Stomach smooth muscle (tissue), 2 donors: ENCODE measurements at regions not wholly inside any gene's neighbourhood (a gene's known extent, or its start where the extent isn't known, plus 50 kb on each side); places are given as distances from the start of the nearest gene placed in this dataset.

ENCODE experiments used
- H3K27ac ChIP-seq: one replicate; pipeline ENCODE4 v1.7.0; 2013; ENCODE audit warnings: mild to moderate bottlenecking, low read length, inconsistent platforms
- H3K27me3 ChIP-seq, 2 donors: one replicate each; pipeline ENCODE4 v1.7.0; 2013; ENCODE audit warnings: low read length in 2 of 2; ENCODE audit not compliant: insufficient read depth in 2 of 2, control insufficient read depth in 1 of 2
- H3K36me3 ChIP-seq, 2 donors: one replicate each; pipeline ENCODE4 v1.7.0; 2013; ENCODE audit warnings: low read length in 2 of 2; ENCODE audit not compliant: control insufficient read depth in 2 of 2, insufficient read depth in 2 of 2
- H3K4me1 ChIP-seq: one replicate; pipeline ENCODE4 v1.7.0; 2013; ENCODE audit warnings: low read length; ENCODE audit not compliant: control insufficient read depth, insufficient read depth
- H3K4me3 ChIP-seq, 2 donors: one replicate each; pipeline ENCODE4 v1.7.0; 2013; ENCODE audit warnings: low read length in 2 of 2
- H3K9ac ChIP-seq, 2 donors: one replicate each; pipeline ENCODE4 v1.7.0; 2013; ENCODE audit warnings: low read length in 2 of 2, mild to moderate bottlenecking in 1 of 2
- H3K9me3 ChIP-seq, 2 donors: one replicate each; pipeline ENCODE4 v1.7.0; 2013; ENCODE audit warnings: low read length in 2 of 2; ENCODE audit not compliant: control insufficient read depth in 2 of 2
- donor health status: healthy.
- donor health status: Pancreatic carcinoma.

- H3K9me3 ChIP-seq: peaks cover 3% of the 10 kb centered on the region in 2 donors
- H3K36me3 ChIP-seq: no peaks in the 10 kb centered on the region
- H3K4me1 ChIP-seq: no peaks in the 10 kb centered on the region
- H3K27me3 ChIP-seq: no peaks in the 10 kb centered on the region
- no peak overlapping the region for H3K4me3 ChIP-seq
- H3K27ac ChIP-seq: no peak overlapping the region
- no peak overlapping the region for H3K9ac ChIP-seq
Measured at GRCh38 chr22:44373234-44373633, 60.5 kb upstream of the SHISAL1 start.

GRCh38 chr22:44372611-44373010, 59.9 kb upstream of the SHISAL1 start:
- H3K27me3 ChIP-seq: no peaks in the 10 kb centered on the region
- no peak overlapping the region for H3K27ac ChIP-seq
- H3K4me3 ChIP-seq: no peak overlapping the region
- H3K9ac ChIP-seq: no peak overlapping the region
- H3K36me3 ChIP-seq: no peaks in the 10 kb centered on the region
- H3K9me3 ChIP-seq: peaks cover 0 to 3% of the 10 kb centered on the region in 2 donors
- H3K4me1 ChIP-seq: no peaks in the 10 kb centered on the region

- H3K27ac ChIP-seq: no peak overlapping the region
- H3K4me3 ChIP-seq: no peak overlapping the region
- H3K4me1 ChIP-seq: no peaks in the 10 kb centered on the region
- H3K9me3 ChIP-seq: peaks cover 0 to 3% of the 10 kb centered on the region in 2 donors
- H3K27me3 ChIP-seq: no peaks in the 10 kb centered on the region
- H3K9ac ChIP-seq: no peak overlapping the region
- no peaks in the 10 kb centered on the region for H3K36me3 ChIP-seq
Measured at GRCh38 chr22:44371741-44372525, 59.2 kb upstream of the SHISAL1 start.

GRCh38 chr22:44369916-44370801, 57.4 kb upstream of the SHISAL1 start:
- H3K9ac ChIP-seq: no peak overlapping the region
- H3K27me3 ChIP-seq: no peaks in the 10 kb centered on the region
- no peaks in the 10 kb centered on the region for H3K4me1 ChIP-seq
- H3K36me3 ChIP-seq: no peaks in the 10 kb centered on the region
- H3K4me3 ChIP-seq: no peak overlapping the region
- H3K9me3 ChIP-seq: no peaks in the 10 kb centered on the region
- no peak overlapping the region for H3K27ac ChIP-seq

DNA sequence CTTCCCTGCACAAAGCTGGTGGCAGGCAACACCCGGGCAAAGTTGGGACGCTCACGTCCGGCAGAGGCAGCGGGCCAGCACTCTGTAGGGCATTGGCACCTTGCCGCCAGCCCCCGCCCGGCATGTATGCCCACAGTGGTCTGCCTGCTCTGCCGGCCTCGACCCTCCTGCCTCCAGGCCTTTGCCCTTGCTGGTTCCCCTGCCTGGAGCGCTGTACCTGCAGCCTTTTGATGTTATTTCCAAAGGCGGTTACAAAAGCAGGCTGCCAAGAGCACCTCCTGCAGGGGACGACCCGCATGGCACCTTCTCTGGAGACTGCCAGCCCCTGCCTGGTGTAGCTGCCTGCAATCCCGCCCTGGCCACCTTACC, 56.5 kb upstream of the SHISAL1 start:
- H3K27ac ChIP-seq: no peak overlapping the region
- no peaks in the 10 kb centered on the region for H3K27me3 ChIP-seq
- no peaks in the 10 kb centered on the region for H3K9me3 ChIP-seq
- H3K4me3 ChIP-seq: no peak overlapping the region
- H3K36me3 ChIP-seq: no peaks in the 10 kb centered on the region
- peaks cover 4% of the 10 kb centered on the region for H3K4me1 ChIP-seq
- H3K9ac ChIP-seq: no peak overlapping the region

- Histone ChIP-seq H3K4me3 (no peak overlapping the region), H3K9me3 (no peaks in the 10 kb centered on the region), H3K9ac (no peak overlapping the region), H3K27me3 (no peaks in the 10 kb centered on the region), H3K27ac (no peak overlapping the region), H3K36me3 (no peaks in the 10 kb centered on the region), H3K4me1 (peaks cover 9% of the 10 kb centered on the region)
Measured at GRCh38 chr22:44368611-44369292, 56.0 kb upstream of the SHISAL1 start.

DNA sequence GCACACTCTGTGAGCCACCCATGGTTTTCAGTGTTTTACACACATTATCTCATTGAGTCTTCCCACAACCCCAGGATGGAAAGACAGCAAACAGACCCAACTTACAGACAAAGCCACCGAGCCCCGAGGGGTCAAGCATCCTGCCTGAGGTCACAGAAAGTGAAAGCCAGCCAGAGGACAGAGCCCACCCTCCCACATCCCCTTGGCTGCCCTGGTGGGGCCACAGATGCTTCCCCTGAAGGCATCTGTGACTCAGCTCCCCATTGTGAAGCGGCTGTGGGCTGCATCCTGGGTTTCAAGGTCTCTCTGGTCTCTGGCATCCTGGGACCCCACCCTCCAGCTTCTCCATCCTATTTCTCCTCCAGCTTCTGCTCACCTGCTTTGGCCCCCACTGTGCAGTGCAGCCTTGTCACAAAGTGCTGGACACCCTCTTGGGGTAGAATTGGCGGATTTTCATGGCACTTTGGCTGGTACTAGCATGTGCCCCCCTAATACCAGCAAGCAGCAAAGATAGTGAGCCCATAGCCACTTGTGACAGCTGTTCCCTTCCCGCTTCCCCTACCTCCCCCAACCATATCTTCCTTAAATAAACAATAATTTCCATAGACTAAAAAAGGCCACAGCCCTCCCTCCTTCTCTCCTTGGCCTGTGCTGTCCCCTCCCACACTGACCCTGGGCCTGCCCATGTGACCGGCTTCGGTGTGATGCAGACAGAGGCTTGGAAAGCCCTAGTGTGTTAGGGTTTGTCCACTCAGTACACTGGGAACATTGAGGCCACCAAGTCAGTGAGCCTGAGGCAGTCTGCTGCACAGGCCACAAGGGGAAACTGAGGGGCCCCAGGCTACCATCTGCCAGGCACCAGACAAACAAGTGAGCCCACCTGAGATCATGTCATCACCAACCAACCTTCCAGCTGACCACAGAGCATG, 53.9 kb upstream of the SHISAL1 start:
- Histone ChIP-seq H3K36me3 (no peaks in the 10 kb centered on the region), H3K4me3 (no peak overlapping the region), H3K27ac (no peak overlapping the region), H3K4me1 (peaks cover 22% of the 10 kb centered on the region), H3K27me3 (no peaks in the 10 kb centered on the region), H3K9ac (no peak overlapping the region), H3K9me3 (no peaks in the 10 kb centered on the region)

- Histone ChIP-seq H3K9ac (no peak overlapping the region), H3K27me3 (no peaks in the 10 kb centered on the region), H3K4me1 (peaks cover 30% of the 10 kb centered on the region), H3K27ac (no peak overlapping the region), H3K36me3 (no peaks in the 10 kb centered on the region), H3K9me3 (no peaks in the 10 kb centered on the region), H3K4me3 (no peak overlapping the region)
Measured at GRCh38 chr22:44365832-44366231, 53.1 kb upstream of the SHISAL1 start.

GRCh38 chr22:44365191-44365590, 52.4 kb upstream of the SHISAL1 start:
- H3K9ac ChIP-seq: no peak overlapping the region
- peaks cover 37% of the 10 kb centered on the region for H3K4me1 ChIP-seq
- H3K9me3 ChIP-seq: no peaks in the 10 kb centered on the region
- no peak overlapping the region for H3K27ac ChIP-seq
- H3K27me3 ChIP-seq: no peaks in the 10 kb centered on the region
- H3K4me3 ChIP-seq: no peak overlapping the region
- H3K36me3 ChIP-seq: no peaks in the 10 kb centered on the region

- H3K9me3 ChIP-seq: no peaks in the 10 kb centered on the region
- H3K27me3 ChIP-seq: no peaks in the 10 kb centered on the region
- H3K4me1 ChIP-seq: peaks cover 40% of the 10 kb centered on the region
- no peaks in the 10 kb centered on the region for H3K36me3 ChIP-seq
- no peak overlapping the region for H3K27ac ChIP-seq
- H3K9ac ChIP-seq: no peak overlapping the region
- H3K4me3 ChIP-seq: no peak overlapping the region
Measured at GRCh38 chr22:44364751-44365130, 52.0 kb upstream of the SHISAL1 start.
